ENCODE measurements at regions not wholly inside any gene's neighbourhood (a gene's known extent, or its start where the extent isn't known, plus 50 kb on each side); places are given as distances from the start of the nearest gene placed in this dataset.

DNA sequence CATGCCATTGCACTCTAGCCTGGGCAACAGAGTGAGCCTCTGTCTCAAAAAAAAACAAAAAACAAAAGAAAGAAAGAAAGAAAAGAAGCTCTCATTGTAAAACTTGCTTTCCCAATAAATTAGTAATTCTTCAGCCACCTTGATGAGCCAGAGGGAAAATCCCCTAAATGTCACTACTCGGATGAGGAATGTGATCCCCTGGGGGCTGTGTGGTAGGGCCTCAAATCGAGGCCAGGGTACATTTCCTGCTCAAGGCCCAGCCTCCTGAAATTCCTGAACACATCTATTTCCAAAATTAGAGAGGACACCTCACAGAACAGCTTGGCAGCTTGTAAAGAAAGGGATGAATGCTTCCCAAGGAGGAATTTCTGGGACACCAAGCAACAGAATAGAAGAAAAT lies 147.1 kb upstream of the SESN3 start:
- TF ChIP-seq, protein P1, sequence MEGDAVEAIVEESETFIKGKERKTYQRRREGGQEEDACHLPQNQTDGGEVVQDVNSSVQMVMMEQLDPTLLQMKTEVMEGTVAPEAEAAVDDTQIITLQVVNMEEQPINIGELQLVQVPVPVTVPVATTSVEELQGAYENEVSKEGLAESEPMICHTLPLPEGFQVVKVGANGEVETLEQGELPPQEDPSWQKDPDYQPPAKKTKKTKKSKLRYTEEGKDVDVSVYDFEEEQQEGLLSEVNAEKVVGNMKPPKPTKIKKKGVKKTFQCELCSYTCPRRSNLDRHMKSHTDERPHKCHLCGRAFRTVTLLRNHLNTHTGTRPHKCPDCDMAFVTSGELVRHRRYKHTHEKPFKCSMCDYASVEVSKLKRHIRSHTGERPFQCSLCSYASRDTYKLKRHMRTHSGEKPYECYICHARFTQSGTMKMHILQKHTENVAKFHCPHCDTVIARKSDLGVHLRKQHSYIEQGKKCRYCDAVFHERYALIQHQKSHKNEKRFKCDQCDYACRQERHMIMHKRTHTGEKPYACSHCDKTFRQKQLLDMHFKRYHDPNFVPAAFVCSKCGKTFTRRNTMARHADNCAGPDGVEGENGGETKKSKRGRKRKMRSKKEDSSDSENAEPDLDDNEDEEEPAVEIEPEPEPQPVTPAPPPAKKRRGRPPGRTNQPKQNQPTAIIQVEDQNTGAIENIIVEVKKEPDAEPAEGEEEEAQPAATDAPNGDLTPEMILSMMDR (IDR thresholded peaks at IDR 0.05): no peak
- no peak for TF ChIP-seq EZH2 (IDR thresholded peaks at IDR 0.05; ENCODE audit: borderline replicate concordance, insufficient read depth, low read depth, low read length, poor library complexity, severe bottlenecking)

Measured in B cell (primary cell).